NT2/D1 (cell line): ENCODE measurements at regions not wholly inside any gene's neighbourhood (a gene's known extent, or its start where the extent isn't known, plus 50 kb on each side); places are given as distances from the start of the nearest gene placed in this dataset.

Experiments
- DNase-seq: peaks from one replicate; pipeline ENCODE4 v3.0.0-alpha.2; 2011; ENCODE audit warnings: low read depth, low spot score
- H3K27me3 ChIP-seq: 2 replicates; pipeline ENCODE4 v1.6.0; 2011; ENCODE audit warnings: mild to moderate bottlenecking; ENCODE audit not compliant: insufficient read length, insufficient read depth
- H3K36me3 ChIP-seq: 2 replicates; pipeline ENCODE4 v1.6.1; 2011; ENCODE audit warnings: mild to moderate bottlenecking, low read length, mixed read lengths; ENCODE audit not compliant: insufficient read depth, insufficient read length
- H3K4me1 ChIP-seq: 2 replicates; pipeline ENCODE4 v1.5.1; 2011; ENCODE audit not compliant: insufficient read depth, insufficient read length
- H3K4me3 ChIP-seq: 2 replicates; pipeline ENCODE4 v1.5.1; 2011; ENCODE audit warnings: low read depth; ENCODE audit not compliant: insufficient read length
- H3K9ac ChIP-seq: 2 replicates; pipeline ENCODE4 v1.6.0; 2011; ENCODE audit warnings: low read depth; ENCODE audit not compliant: insufficient read length
- H3K9me3 ChIP-seq: 2 replicates; pipeline ENCODE4 v1.5.1; 2011; ENCODE audit warnings: mild to moderate bottlenecking, low read length; ENCODE audit not compliant: insufficient read depth
- SUZ12 ChIP-seq: IDR thresholded peaks from 2 replicates; pipeline ENCODE4 v1.6.1; 2011; ENCODE audit not compliant: insufficient read length, insufficient read depth; ENCODE audit errors: extremely low read depth
- YY1 ChIP-seq: IDR thresholded peaks from 2 replicates; pipeline ENCODE4 v1.6.1; 2011; ENCODE audit not compliant: insufficient read length, insufficient read depth
- ZNF274 ChIP-seq: IDR thresholded peaks from 2 replicates; pipeline ENCODE4 v1.6.1; 2011; ENCODE audit warnings: mild to moderate bottlenecking, low read depth, low read length

GRCh38 chr1:14113841-14114567, 414.0 kb downstream of the PRDM2 start:
- Histone ChIP-seq H3K36me3 (no peaks in the 10 kb centered on the region), H3K27me3 (no peaks in the 10 kb centered on the region), H3K4me1 (no peaks in the 10 kb centered on the region), H3K4me3 (no peak overlapping the region), H3K9ac (no peak overlapping the region), H3K9me3 (peaks cover 10% of the 10 kb centered on the region; the same call in 1 of the 2 replicates)
- TF ChIP-seq SUZ12 (no peak), YY1 (no peak), ZNF274 (no peak)
- DNase-seq: peak; percentile 60

- H3K9me3 ChIP-seq: peaks cover 10% of the 10 kb centered on the region; the same call in 1 of the 2 replicates
- no peaks in the 10 kb centered on the region for H3K27me3 ChIP-seq
- no peak overlapping the region for H3K9ac ChIP-seq
- DNase-seq: no peak
- TF ChIP-seq SUZ12 (no peak), YY1 (no peak), ZNF274 (no peak)
- H3K4me1 ChIP-seq: no peaks in the 10 kb centered on the region
- H3K4me3 ChIP-seq: no peak overlapping the region
- H3K36me3 ChIP-seq: no peaks in the 10 kb centered on the region
Observed at GRCh38 chr1:14115976-14116375, 416.0 kb downstream of the PRDM2 start.

GRCh38 chr1:14117700-14118099, 417.7 kb downstream of the PRDM2 start:
- Histone ChIP-seq H3K9me3 (peaks cover 10% of the 10 kb centered on the region; the same call in 1 of the 2 replicates), H3K9ac (no peak overlapping the region), H3K36me3 (no peaks in the 10 kb centered on the region), H3K4me1 (no peaks in the 10 kb centered on the region), H3K4me3 (no peak overlapping the region), H3K27me3 (no peaks in the 10 kb centered on the region)
- no peak for DNase-seq
- TF ChIP-seq ZNF274 (no peak), YY1 (no peak)

DNA sequence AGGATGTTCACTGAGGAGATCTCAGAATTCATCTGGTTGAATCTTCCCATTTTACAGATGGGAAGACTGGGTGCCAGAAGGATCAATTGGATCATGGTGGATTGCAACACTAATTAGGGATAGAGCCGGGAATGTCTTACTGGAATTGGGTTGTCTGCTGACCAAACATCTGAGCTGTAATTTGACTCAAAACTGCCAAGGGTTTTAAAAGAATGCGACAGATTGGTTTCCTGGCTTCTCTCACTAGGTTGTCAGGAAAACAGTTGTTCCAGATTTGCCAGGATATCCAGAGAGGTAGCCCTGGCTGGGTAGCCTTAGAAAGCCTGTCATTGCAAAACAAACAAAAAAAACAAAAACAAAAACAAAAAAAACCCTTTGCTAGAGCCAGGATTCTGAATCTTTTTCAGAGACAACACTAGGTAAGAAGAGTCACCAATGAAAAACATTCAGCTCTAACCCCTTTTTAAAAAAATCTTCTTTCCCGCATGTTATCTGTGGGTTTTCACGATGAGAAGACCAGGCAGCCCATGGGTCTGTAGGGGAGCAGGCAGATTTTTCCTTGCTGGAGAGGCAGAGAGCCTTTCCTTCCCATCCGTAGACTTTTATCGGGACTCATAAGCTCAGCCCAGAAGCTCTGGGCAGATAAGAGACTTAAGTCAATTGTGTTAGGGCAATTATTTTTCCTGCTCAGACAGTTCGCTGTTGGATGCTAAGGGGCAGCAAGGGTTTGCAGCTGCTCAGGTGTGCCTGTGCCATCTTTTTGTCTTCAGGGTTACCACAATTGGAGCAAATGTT, 418.9 kb downstream of the PRDM2 start:
- H3K4me3 ChIP-seq: no peak overlapping the region
- H3K4me1 ChIP-seq: no peaks in the 10 kb centered on the region
- TF ChIP-seq YY1: no peak
- no peak for TF ChIP-seq ZNF274
- no peak for TF ChIP-seq SUZ12
- no peaks in the 10 kb centered on the region for H3K27me3 ChIP-seq
- H3K9ac ChIP-seq: no peak overlapping the region
- no peaks in the 10 kb centered on the region for H3K36me3 ChIP-seq
- peaks cover 10% of the 10 kb centered on the region; the same call in 1 of the 2 replicates for H3K9me3 ChIP-seq
- no peak for DNase-seq

DNA sequence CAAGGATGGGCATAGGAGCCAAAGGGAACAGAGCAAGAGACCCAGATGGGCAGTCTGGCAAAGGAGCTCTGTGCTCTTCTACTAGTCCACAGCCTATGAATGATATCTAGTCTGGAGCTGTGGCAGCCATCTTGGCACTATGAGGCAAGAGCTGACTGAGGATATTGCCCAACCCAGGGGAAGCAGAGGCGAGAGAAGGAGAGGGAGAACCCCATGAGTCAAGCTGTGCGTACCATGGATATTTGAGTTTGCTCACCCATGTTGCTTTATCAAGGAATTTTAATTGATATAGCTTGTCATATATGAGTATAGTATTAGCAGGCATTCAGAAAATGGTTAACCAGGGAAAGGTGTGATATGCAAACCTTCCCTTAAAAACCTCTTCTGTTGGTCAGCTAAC, 420.9 kb downstream of the PRDM2 start:
- DNase-seq: no peak
- peaks cover 5% of the 10 kb centered on the region; the same call in 1 of the 2 replicates for H3K9me3 ChIP-seq
- no peaks in the 10 kb centered on the region for H3K4me1 ChIP-seq

GRCh38 chr1:14128096-14128495, 428.1 kb downstream of the PRDM2 start:
- no peaks in the 10 kb centered on the region for H3K36me3 ChIP-seq
- H3K4me1 ChIP-seq: no peaks in the 10 kb centered on the region
- H3K9me3 ChIP-seq: no peaks in the 10 kb centered on the region
- no peak overlapping the region for H3K4me3 ChIP-seq
- no peaks in the 10 kb centered on the region for H3K27me3 ChIP-seq
- DNase-seq: no peak
- TF ChIP-seq SUZ12: no peak
- no peak for TF ChIP-seq YY1
- no peak for TF ChIP-seq ZNF274
- H3K9ac ChIP-seq: no peak overlapping the region

More for the DNA sequence above, 420.9 kb downstream of the PRDM2 start:
- Histone ChIP-seq H3K4me3 (no peak overlapping the region), H3K9ac (no peak overlapping the region), H3K27me3 (no peaks in the 10 kb centered on the region), H3K36me3 (no peaks in the 10 kb centered on the region)
- TF ChIP-seq SUZ12 (no peak), YY1 (no peak), ZNF274 (no peak)

DNA sequence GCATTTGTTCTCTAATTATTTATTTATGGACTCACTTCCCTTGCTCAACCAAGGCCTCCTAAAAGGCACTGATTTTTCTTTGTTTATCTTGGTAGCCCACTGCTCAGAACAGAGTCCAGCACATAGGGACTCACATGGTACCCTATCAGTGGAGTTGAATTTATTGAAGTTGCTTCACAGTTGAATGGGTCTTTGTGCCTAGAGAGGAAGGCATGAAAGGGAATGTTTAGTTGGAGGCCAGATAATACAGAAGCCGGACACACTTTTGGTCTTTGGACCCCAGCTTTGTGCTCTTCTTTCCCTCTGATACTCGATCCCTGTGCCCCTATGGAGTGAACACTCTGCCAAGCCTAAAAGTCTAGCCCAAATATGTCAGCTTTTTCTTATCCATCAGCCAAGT, 429.0 kb downstream of the PRDM2 start:
- Histone ChIP-seq H3K4me3 (no peak overlapping the region), H3K36me3 (no peaks in the 10 kb centered on the region), H3K27me3 (no peaks in the 10 kb centered on the region), H3K4me1 (no peaks in the 10 kb centered on the region), H3K9ac (no peak overlapping the region), H3K9me3 (no peaks in the 10 kb centered on the region)
- TF ChIP-seq SUZ12 (no peak), ZNF274 (no peak), YY1 (no peak)
- no peak for DNase-seq
